NT2/D1 (cell line): ENCODE measurements at regions not wholly inside any gene's neighbourhood (a gene's known extent, or its start where the extent isn't known, plus 50 kb on each side); places are given as distances from the start of the nearest gene placed in this dataset.

Experiments
- SUZ12 ChIP-seq: IDR thresholded peaks from 2 replicates; pipeline ENCODE4 v1.6.1; 2011; ENCODE audit not compliant: insufficient read length, insufficient read depth; ENCODE audit errors: extremely low read depth
- YY1 ChIP-seq: IDR thresholded peaks from 2 replicates; pipeline ENCODE4 v1.6.1; 2011; ENCODE audit not compliant: insufficient read length, insufficient read depth

- TF ChIP-seq YY1 (no peak), SUZ12 (no peak)
Observed at GRCh38 chr7:69504733-69505420, 93.4 kb upstream of the AUTS2 start.
